ENCODE measurements at regions not wholly inside any gene's neighbourhood (a gene's known extent, or its start where the extent isn't known, plus 50 kb on each side); places are given as distances from the start of the nearest gene placed in this dataset.

DNA sequence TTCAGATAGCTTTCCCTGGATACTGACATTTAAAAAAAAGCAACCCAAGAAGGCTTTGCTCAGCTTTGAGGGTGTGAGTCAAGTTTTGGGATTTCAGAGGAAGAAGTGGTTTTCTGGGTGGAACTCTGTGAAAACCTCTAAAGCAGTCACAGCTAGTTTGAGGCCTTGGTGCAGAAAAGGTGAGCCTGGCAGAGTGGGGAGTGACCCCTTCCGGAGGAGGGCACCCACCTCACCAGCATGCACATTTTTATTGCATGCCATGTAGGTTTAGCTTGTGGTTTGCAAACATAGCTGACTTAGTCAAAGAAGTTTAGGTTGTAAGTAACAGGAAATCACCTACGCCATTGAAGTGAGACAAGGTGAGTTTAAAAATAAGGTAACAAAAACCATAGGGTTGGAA, 146.8 kb upstream of the PMEPA1 start:
- TF ChIP-seq, protein P1, sequence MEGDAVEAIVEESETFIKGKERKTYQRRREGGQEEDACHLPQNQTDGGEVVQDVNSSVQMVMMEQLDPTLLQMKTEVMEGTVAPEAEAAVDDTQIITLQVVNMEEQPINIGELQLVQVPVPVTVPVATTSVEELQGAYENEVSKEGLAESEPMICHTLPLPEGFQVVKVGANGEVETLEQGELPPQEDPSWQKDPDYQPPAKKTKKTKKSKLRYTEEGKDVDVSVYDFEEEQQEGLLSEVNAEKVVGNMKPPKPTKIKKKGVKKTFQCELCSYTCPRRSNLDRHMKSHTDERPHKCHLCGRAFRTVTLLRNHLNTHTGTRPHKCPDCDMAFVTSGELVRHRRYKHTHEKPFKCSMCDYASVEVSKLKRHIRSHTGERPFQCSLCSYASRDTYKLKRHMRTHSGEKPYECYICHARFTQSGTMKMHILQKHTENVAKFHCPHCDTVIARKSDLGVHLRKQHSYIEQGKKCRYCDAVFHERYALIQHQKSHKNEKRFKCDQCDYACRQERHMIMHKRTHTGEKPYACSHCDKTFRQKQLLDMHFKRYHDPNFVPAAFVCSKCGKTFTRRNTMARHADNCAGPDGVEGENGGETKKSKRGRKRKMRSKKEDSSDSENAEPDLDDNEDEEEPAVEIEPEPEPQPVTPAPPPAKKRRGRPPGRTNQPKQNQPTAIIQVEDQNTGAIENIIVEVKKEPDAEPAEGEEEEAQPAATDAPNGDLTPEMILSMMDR (conservative IDR thresholded peaks at IDR 0.05; ENCODE audit: low read length), result no peak
- TF ChIP-seq EZH2phosphoT487 (IDR thresholded peaks at IDR 0.05; ENCODE audit: borderline replicate concordance, low read depth, low read length), result no peak

Data from OCI-LY7 (cell line).